ENCODE measurements at regions not wholly inside any gene's neighbourhood (a gene's known extent, or its start where the extent isn't known, plus 50 kb on each side); places are given as distances from the start of the nearest gene placed in this dataset.

DNA sequence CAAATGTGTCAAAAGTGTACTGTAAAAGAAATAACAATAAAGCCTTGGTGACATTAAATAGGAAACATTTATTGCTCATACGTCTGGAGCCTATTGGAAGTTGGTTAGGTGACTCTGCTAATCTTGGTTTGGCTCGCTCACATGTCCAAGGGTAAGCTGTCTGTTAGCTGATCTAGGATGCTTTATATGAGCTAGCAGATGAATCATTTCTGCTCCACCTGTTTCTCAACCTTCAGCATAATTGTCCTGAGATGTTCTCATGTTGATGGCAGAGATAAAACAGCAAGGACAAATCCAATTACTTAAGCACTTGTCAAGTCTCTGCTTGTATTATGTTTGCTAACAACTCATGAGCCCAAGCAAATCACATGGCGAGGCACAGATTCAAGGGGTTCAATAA lies 56.0 kb upstream of the CD53 start:
- DNase-seq (ENCODE audit: low read depth), result no peak
- TF ChIP-seq, protein P1, sequence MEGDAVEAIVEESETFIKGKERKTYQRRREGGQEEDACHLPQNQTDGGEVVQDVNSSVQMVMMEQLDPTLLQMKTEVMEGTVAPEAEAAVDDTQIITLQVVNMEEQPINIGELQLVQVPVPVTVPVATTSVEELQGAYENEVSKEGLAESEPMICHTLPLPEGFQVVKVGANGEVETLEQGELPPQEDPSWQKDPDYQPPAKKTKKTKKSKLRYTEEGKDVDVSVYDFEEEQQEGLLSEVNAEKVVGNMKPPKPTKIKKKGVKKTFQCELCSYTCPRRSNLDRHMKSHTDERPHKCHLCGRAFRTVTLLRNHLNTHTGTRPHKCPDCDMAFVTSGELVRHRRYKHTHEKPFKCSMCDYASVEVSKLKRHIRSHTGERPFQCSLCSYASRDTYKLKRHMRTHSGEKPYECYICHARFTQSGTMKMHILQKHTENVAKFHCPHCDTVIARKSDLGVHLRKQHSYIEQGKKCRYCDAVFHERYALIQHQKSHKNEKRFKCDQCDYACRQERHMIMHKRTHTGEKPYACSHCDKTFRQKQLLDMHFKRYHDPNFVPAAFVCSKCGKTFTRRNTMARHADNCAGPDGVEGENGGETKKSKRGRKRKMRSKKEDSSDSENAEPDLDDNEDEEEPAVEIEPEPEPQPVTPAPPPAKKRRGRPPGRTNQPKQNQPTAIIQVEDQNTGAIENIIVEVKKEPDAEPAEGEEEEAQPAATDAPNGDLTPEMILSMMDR (IDR thresholded peaks at IDR 0.05; ENCODE audit: low read length, missing control alignments), result no peak

DNA sequence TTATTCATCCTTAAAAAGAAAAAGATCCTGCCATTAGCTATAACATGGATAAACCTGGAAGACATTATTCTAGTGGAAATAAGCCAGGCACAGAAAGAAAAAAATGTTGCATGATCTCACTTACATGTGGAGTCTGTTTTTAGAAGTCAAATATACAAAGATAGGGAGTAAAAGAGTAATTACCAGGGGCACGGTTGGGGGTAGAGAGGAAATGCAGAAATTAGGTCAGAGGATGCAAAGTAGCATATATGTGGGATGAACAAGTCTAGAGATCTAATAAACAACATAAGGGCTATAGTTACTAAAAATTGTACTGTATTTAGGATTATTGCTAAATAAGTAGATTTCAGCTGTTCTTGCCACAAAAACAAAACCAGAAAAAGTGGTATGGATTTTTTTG lies 61.4 kb upstream of the CD53 start:
- TF ChIP-seq, protein P1 (IDR thresholded peaks at IDR 0.05; ENCODE audit: low read length, missing control alignments), result no peak
- no peak for DNase-seq (ENCODE audit: low read depth)
- H3K4me3 ChIP-seq (replicated peaks; ENCODE audit: low read depth, low read length), result no peak overlapping the region

More for the DNA sequence above, 56.0 kb upstream of the CD53 start:
- H3K4me3 ChIP-seq (replicated peaks; ENCODE audit: low read depth, low read length), result no peak overlapping the region

DNA sequence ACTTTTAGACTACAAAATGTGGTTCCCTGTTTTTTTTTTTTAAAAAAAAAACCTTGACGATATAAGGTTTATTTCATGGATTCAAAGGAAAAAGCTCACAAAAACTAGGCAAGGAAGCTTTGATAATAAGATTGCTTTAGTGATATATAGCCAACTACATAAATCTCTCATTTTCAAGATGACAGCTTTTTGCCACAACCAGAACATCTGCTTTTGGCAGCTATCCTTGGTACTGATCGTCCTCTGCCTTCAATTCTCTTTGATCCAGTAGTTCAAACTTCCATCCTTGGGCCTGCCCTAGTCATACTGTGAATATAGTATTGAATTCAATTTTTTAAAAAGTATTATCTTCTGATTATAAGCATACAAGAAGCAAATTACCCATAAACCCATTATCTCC lies 72.9 kb upstream of the CD53 start:
- no peak for DNase-seq (ENCODE audit: low read depth)
- no peak overlapping the region for H3K4me3 ChIP-seq (replicated peaks; ENCODE audit: low read depth, low read length)
- TF ChIP-seq, protein P1 (IDR thresholded peaks at IDR 0.05; ENCODE audit: low read length, missing control alignments), result no peak

DNA sequence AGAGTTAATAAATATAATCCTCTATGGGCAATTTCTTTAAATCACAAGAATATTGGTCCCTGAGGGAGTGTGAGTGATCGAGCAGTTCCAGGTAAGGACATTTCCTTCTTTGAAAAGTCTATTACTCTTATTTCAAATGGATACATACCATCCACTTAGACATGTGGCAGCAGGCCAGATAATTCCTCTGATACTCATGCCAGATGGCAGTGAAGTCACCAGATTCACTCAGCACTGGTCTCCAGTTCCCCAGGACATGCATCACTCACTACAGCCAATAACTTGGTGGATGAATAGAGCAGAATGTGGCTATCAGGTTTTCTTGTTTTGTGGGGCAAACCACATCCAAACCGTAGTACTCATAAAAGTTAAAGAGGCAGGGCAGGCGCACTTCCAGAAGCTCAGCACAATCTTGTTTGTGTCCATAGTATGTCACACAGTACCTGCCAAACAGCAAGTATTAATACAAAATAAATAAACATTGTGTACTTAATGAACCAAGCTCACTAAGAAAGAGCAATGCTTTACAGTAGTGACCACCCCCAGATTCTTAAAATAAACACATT lies 74.2 kb upstream of the CD53 start:
- DNase-seq (ENCODE audit: low read depth), result no peak
- H3K4me3 ChIP-seq (replicated peaks; ENCODE audit: low read depth, low read length), result no peak overlapping the region
- TF ChIP-seq, protein P1 (IDR thresholded peaks at IDR 0.05; ENCODE audit: low read length, missing control alignments), result no peak

DNA sequence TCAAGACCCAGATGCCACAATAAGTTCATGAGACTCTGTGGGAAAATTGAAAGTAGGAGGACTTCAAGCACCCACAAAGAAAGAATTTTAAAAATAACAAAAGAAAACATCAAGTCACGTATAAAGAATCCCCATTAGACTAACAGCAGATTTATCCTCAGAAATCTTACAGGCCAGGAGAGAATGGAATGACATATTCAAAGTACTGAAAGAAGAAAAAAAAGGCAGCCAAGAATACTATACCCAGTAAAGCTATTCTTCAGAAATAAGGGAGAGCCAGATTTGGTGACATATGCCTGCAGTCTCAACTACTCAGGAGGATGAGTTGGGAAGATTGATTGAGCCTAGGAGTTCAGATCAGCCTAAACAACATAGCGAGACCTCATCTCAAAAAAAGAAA lies 84.3 kb upstream of the CD53 start:
- no peak overlapping the region for H3K4me3 ChIP-seq (replicated peaks; ENCODE audit: low read depth, low read length)
- DNase-seq (ENCODE audit: low read depth), result no peak
- TF ChIP-seq, protein P1 (IDR thresholded peaks at IDR 0.05; ENCODE audit: low read length, missing control alignments), result no peak

DNA sequence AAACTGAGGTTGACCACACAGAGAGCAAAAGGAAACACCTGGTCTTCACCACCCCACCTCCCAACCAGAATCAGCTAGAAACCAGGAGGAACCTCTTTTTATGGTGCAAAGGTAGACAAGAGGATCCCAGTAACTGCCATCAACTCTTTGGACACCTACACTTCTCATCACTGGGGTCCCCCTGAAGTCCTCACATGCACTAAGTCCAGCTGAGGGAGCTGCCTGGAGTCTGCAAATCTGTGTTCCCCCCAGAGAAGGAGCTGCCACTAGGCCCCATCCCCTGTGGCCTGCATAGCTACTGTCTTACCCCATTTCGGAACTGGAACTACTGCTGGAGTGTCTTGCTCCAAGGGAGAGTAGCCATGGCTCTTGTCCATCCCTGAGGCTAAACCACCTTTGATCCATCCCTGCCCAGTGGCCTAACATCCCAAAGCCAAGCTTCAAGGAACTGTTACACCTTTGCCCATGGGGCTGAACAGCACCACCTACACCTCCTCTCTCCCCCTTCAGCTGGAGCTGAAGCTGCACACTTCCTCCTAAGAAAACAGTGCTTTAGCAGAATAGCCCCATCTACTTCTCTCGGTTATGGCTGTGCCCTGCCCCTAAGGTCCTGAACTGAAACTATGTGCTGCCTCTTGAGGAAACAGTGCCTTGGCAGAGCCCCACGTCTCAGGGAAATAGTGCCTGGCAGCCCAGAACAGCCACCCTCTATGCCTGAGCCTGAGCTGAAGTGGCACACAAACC lies 85.4 kb upstream of the CD53 start:
- TF ChIP-seq, protein P1 (IDR thresholded peaks at IDR 0.05; ENCODE audit: low read length, missing control alignments), result no peak
- H3K4me3 ChIP-seq (replicated peaks; ENCODE audit: low read depth, low read length), result no peak overlapping the region
- no peak for DNase-seq (ENCODE audit: low read depth)

Measured in fibroblast of pulmonary artery (primary cell).